EL (cell line): ENCODE measurements at regions not wholly inside any gene's neighbourhood (a gene's known extent, or its start where the extent isn't known, plus 50 kb on each side); places are given as distances from the start of the nearest gene placed in this dataset.

ENCODE experiments used
- DNase-seq: peaks from one replicate; pipeline ENCODE4 v3.0.0-alpha.2; 2016

GRCh38 chr12:90193500-90193899 lies 484.9 kb upstream of the ATP2B1 start:
- DNase-seq: no peak

GRCh38 chr12:90188857-90189256 lies 480.2 kb upstream of the ATP2B1 start:
- DNase-seq: no peak

DNA sequence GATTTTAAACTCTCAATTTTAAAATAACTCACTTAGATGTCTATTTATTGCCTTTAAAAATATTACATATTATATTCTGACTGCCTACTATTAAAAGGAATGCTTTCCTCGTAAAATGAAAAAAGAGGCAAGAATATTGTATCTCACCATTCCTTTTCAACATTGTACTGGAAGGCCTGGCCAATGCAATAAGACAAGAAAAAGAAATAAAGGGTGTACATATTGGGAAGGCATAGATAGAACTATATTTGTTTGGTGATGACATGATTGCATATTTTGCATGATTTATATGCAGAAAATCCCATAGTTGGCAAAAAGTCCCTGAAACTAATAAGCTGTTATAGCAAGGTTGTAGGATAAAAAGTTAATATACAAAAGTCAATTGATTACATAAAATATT lies 474.6 kb upstream of the ATP2B1 start:
- no peak for DNase-seq

- DNase-seq: no peak
Observed at GRCh38 chr12:90181216-90181615, 472.6 kb upstream of the ATP2B1 start.

DNA sequence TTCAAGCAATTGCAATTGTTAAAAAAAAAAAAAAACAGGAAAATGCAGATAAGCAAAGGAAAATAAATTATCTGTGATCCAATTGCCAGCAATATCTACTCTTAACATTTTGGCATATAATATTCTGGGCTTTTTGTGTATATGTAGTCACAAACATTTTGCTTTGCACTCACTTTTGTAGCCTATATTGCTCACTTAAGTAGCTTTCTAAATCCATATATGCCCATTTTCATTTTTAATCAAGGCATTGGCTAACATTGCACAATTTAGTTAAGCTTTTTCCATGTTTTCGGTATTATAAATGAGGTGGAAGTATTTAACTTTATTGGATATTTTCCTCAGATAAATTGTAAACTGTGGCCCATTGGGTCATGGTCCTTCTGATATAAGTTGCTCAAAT lies 466.3 kb upstream of the ATP2B1 start:
- DNase-seq: no peak

DNA sequence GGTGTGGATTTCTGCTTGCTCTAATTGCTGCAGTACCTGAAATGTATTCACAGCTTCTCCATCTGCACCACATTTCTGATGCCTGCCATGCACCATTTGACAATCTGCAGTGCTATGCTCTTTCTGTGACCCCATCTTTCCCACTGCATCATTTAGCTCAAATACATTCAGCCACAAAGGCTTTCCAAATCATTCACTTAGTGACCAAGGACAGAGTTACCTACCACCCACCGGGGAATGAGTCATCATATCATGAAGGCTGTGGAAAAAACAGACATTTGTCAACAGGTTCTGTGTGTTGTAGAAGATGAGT lies 465.5 kb upstream of the ATP2B1 start:
- no peak for DNase-seq

GRCh38 chr12:90173499-90174197 lies 465.0 kb upstream of the ATP2B1 start:
- no peak for DNase-seq

DNA sequence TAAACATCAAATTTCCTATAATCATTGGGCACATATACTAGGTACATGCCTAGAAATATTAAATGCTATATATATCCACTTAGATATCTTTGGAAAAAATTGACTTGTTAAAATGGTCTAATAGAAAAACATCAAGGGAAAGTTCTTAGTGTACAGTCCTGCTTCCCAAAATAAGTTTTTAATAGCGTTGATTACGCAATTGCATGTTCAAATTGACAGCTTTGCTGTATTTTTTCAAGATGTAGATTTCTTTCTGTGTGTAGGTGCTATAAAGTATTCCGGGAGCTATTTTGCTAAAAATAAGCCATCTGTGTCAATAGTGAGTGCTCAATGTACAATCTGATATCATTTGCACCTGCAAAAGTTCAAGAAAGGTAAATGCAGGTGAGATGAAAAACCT lies 463.9 kb upstream of the ATP2B1 start:
- DNase-seq: no peak

DNA sequence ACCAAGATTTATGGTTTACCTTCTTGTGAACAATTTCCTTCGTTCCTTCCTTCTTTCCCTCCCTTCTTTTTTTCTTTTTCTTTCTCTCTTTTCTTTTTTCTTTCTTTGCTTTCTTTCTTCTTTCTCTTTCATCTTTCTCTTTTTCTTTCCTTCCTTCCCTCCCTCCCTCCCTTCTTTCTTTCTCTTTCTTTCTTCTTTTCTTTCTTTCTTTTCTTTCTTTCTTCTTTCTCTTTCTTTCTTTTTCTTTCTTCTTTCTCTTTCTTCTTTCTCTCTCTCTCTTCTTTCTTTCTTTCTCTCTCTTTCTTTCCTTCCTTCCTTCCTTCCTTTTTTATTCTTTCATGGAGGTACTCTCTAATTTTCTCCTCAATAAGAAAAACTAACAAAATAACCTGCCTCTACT lies 462.1 kb upstream of the ATP2B1 start:
- no peak for DNase-seq

- DNase-seq: no peak
Observed at GRCh38 chr12:90167518-90168208, 459.0 kb upstream of the ATP2B1 start.

DNA sequence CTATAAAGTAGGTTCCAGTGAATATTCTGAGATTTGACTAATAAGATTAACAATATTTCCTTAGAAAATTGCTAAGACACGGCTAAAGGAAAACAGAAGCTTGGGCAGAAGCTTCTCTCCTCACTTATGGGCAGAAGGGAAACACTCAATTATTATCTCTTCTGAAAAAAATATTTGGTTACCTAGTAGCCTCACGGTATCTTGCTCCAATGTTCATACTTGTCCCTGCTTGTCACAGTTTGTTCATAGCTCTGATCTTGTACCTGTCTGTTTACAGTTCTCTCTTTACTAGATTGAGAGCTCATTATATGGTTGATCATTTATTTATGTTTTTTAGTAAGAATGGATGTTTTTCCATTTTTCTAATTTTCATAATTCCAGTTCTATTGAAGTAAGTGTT lies 458.0 kb upstream of the ATP2B1 start:
- DNase-seq: no peak

DNA sequence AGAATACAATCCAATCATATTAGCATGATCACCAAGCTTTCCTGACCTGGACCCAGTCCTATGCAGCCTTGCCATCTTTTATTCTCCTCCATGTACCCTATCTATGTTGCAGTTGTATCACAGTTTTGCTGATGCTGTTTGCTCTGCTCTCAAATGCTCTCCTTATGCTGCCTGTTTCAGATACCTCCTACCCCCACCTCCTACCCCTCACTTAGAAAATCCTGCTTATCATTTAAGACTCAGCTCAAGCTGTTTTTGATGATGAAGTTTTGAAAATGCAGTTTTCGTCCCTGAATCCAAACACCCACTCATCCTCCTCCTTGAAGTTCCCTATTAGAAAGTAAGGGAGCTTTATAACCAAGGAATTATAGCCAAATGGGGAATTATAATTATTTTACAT lies 457.4 kb upstream of the ATP2B1 start:
- no peak for DNase-seq

- peak; percentile 3 for DNase-seq
Observed at GRCh38 chr12:90163975-90164374, 455.3 kb upstream of the ATP2B1 start.

- DNase-seq: no peak
Observed at GRCh38 chr12:90153827-90154226, 445.2 kb upstream of the ATP2B1 start.

DNA sequence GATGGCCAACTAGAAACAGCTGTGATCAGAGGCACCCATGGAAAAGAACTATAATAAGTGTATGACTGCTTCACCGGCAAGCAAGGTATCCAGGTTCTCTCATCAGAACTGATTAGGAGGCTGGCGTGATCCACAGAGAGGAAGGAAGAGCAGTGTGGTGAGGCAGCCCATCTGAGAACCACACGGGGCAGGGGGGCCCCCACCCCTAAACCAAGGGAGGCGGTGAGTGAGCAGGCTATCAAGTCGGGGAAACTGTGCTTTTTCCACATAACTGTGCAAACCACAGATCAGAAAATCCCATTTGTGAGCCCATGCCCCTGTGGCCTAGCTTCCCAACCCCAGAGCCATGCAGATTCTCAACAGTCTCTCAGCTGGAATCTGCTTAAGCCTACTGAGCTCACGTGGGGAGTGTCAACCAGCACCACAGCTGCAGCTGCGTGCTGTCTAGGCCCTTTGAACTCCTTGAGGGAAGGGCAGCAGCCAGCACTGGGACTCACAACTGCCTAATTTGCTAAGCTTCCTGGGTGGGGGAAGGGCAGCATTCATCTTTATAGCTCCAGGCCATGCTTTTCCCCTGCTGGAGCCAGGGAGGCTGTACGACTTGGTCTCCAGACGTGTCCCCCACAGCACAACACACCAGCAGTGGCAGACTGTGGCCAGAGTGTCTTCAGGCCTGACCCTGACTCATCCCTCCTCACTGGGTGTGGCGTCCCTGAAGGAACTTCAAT lies 444.4 kb upstream of the ATP2B1 start:
- peak; percentile 41 for DNase-seq

- no peak for DNase-seq
Observed at GRCh38 chr12:90151491-90152015, 442.9 kb upstream of the ATP2B1 start.

DNA sequence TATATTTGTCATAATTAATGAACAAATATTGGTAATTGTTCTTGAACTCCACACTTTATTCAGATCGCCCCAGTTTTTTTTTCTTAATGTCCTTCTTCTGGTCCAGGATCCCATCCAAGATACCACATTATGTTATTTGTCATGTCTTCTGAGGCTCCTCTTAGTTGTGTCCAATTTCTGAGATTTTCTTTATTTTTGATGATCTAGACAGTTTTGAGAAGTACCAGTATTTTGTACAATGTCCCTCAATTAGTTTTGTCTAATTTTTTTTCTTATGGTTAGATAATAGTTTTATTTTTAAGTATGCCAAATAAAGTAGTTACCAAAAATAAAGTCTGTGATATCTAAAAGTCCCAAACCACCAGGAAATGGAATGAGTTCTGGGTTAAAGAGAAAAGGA lies 440.8 kb upstream of the ATP2B1 start:
- DNase-seq: no peak

GRCh38 chr12:90129366-90130030 lies 420.9 kb upstream of the ATP2B1 start:
- DNase-seq: no peak

DNA sequence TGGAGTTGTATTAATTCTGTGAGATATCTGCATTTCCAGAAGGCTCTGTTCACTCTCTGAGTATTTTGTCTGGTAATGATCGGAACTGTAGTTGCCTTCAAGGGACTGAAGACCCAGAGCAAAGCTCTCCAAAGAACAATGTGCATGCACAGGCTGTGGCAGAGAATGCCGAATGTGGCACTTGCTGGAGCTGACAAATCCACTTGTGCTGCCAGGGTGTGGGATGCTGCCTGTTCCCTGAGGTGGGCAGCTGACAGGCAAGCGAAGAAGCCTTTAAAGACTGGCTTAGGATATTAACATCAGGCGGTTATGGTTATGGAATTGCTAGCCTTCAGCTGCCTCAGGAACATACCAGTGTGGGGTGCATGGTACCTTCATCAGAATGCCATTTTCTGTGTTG lies 419.9 kb upstream of the ATP2B1 start:
- DNase-seq: no peak

DNA sequence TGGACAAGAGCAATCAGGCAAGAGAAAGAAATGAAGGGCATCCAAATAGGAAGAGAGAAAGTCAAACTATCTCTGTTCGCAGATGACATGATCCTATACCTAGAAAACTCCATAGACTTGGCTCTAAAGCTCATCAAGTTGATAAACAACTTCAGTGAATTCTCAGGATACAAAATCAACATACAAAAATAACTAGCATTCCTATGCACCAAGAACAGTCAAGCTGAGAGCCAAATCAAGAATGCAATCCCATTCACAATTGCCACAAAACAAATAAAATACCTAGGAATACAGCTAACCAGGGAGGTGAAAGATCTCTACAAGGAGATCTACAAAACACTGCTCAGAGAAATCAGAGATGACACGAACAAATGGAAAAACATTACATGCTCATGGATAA lies 417.5 kb upstream of the ATP2B1 start:
- no peak for DNase-seq

DNA sequence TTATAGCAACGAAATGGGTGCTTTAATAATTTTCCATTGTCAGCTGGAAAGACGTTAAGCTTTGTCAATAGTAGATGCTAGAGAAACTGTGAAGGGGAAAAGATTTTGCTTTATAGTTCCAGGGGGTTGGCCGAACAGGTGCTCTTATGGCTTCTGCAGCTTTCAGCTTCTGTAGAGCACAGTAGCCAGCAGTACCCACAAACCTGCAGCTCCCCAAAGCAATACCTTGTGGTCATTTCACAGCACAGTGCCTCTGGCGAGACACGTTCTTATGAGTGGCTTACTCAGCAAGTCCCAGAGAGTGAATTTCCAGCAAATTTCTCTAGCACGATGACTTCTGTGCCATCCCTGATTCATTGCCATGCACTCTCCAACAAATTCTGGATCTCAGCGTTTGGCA lies 416.3 kb upstream of the ATP2B1 start:
- no peak for DNase-seq

- peak; percentile 54 for DNase-seq
Observed at GRCh38 chr12:90124289-90124688, 415.7 kb upstream of the ATP2B1 start.

- no peak for DNase-seq
Observed at GRCh38 chr12:90122681-90123080, 414.0 kb upstream of the ATP2B1 start.

DNA sequence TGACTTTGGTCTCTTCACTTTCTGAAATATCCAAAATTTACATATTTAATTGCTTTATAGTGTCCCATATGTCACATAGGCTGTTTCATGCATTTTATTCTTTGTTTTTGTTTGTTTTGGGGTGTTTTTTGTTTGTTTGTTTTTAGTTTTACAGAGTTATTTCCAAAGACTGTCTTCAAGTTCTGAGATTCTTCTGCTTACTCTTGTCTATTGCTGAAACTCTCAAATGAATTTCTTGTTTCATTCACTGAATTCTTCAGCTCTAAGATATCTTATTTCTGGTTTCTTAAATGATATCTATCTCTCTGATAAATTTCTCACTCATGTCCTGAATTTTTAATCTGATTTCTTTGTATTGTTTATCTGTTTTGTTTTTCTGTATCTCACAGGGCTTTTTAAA lies 412.0 kb upstream of the ATP2B1 start:
- DNase-seq: no peak
